H1 (cell line): ENCODE measurements at regions not wholly inside any gene's neighbourhood (a gene's known extent, or its start where the extent isn't known, plus 50 kb on each side); places are given as distances from the start of the nearest gene placed in this dataset.
A peak's percentile ranks its signal among the peaks of the same experiment; 100 is the strongest.

ENCODE experiments used
- CTCF ChIA-PET: fragments of 300-600 bp; sonication (Branson Sonifier 250); formaldehyde crosslinking; loops from one replicate; lab custom pipeline; 2021; ENCODE audit not compliant: partially characterized antibody; lab: Charles Lee
- POLR2A ChIA-PET: fragments of 300-600 bp; sonication (Branson Sonifier 250); formaldehyde crosslinking; loops from one replicate; lab custom pipeline; 2021; ENCODE audit warnings: inconsistent platforms; ENCODE audit not compliant: partially characterized antibody; lab: Charles Lee
- DNase-seq, 2 experiments: peaks; one replicate each; pipeline versions ENCODE4 v3.0.0 to v3.0.0-alpha.2; 2010 to 2022; ENCODE audit warnings: low spot score in 2 of 2, low read depth in 1 of 2, mixed read lengths in 1 of 2
- FAIRE-seq: peaks from 2 replicates; lab custom pipeline; 2011; peaks lifted over from hg19 to GRCh38; lab: Jason Lieb, UNC
- H2AFZ ChIP-seq: 2 replicates; pipeline ENCODE4 v1.8.1; 2012; ENCODE audit warnings: low read length, inconsistent platforms
- H2AK5ac ChIP-seq: 2 replicates; pipeline ENCODE4 v1.6.1; 2013; ENCODE audit warnings: low read depth, low read length
- H2BK120ac ChIP-seq: replicated peaks from 2 replicates; pipeline ENCODE3; 2013; ENCODE audit warnings: low read depth, low read length, inconsistent platforms
- H2BK12ac ChIP-seq: 2 replicates; pipeline ENCODE4 v1.6.1; 2013; ENCODE audit warnings: low read depth, low read length
- H2BK15ac ChIP-seq: 2 replicates; pipeline ENCODE4 v1.6.1; 2013; ENCODE audit warnings: low read length
- H2BK20ac ChIP-seq: 2 replicates; pipeline ENCODE4 v1.6.1; 2013; ENCODE audit warnings: low read length
- H2BK5ac ChIP-seq: 2 replicates; pipeline ENCODE4 v1.6.1; 2013; ENCODE audit warnings: low read depth, low read length
- H3K14ac ChIP-seq: 2 replicates; pipeline ENCODE4 v1.6.1; 2013; ENCODE audit warnings: inconsistent platforms; ENCODE audit not compliant: insufficient read length
- H3K18ac ChIP-seq: 2 replicates; pipeline ENCODE4 v1.6.1; 2013; ENCODE audit warnings: low read length; ENCODE audit errors: extremely low read depth
- H3K23ac ChIP-seq: 2 replicates; pipeline ENCODE4 v1.6.1; 2013; ENCODE audit warnings: inconsistent platforms; ENCODE audit not compliant: insufficient read length
- H3K23me2 ChIP-seq: 2 replicates; pipeline ENCODE4 v1.6.1; 2013; ENCODE audit warnings: low read depth, low read length
- H3K27ac ChIP-seq: 2 replicates; pipeline ENCODE4 v1.6.1; 2011; ENCODE audit warnings: low read depth, low read length, inconsistent platforms
- H3K27me3 ChIP-seq, 4 experiments: replicated peaks in 1 of 4; 1 replicate in 1 of 4; 2 replicates in 3 of 4; pipeline versions ENCODE4 v1.6.1 to v1.8.1; 2011 to 2013; ENCODE audit warnings: low read length in 3 of 4, mild to moderate bottlenecking in 3 of 4, inconsistent platforms in 2 of 4, mixed read lengths in 2 of 4, moderate library complexity in 1 of 4; ENCODE audit not compliant: control insufficient read depth in 3 of 4, insufficient read depth in 3 of 4; ENCODE audit errors: extremely low read depth in 1 of 4
- H3K36me3 ChIP-seq, 4 experiments: 2 replicates each; pipeline versions ENCODE4 v1.6.1 to v1.8.1; 2011 to 2013; ENCODE audit warnings: mild to moderate bottlenecking in 4 of 4, low read length in 3 of 4, moderate library complexity in 2 of 4, control low read depth in 1 of 4, inconsistent platforms in 1 of 4; ENCODE audit not compliant: insufficient read depth in 4 of 4, control insufficient read depth in 2 of 4
- H3K4ac ChIP-seq: replicated peaks from 2 replicates; pipeline ENCODE3; 2013; ENCODE audit warnings: low read length, low read depth, mixed read lengths, inconsistent platforms; ENCODE audit not compliant: insufficient read length
- H3K4me1 ChIP-seq, 4 experiments: replicated peaks in 1 of 4; 1 replicate in 1 of 4; 2 replicates in 3 of 4; pipeline versions ENCODE4 v1.6.1 to v1.8.1; 2011 to 2013; ENCODE audit warnings: low read length in 3 of 4, inconsistent platforms in 2 of 4, mixed read lengths in 1 of 4; ENCODE audit not compliant: insufficient read depth in 4 of 4, control insufficient read depth in 3 of 4
- H3K4me2 ChIP-seq, 2 experiments: 2 replicates each; pipeline versions ENCODE4 v1.6.1 to v1.8.1; 2011 to 2013; ENCODE audit warnings: low read depth in 2 of 2, low read length in 2 of 2, control low read depth in 1 of 2, inconsistent platforms in 1 of 2, mild to moderate bottlenecking in 1 of 2; ENCODE audit not compliant: insufficient read depth in 1 of 2
- H3K4me3 ChIP-seq, 4 experiments: fragments of 200-600, 300-600 bp in 1 of 4; sonication (generic), shearing (Covaris generic), sonication (Bioruptor Twin) in 1 of 4; 2 replicates each; pipeline versions ENCODE4 v1.5.1 to v1.8.1; 2011 to 2016; ENCODE audit warnings: low read length in 4 of 4, low read depth in 3 of 4, control low read depth in 2 of 4, inconsistent platforms in 2 of 4, mild to moderate bottlenecking in 2 of 4, mixed read lengths in 1 of 4, moderate library complexity in 1 of 4; ENCODE audit not compliant: insufficient read depth in 2 of 4; ENCODE audit errors: extremely low read depth in 1 of 4
- H3K56ac ChIP-seq: replicated peaks from 2 replicates; pipeline ENCODE3; 2013; ENCODE audit warnings: low read depth, mild to moderate bottlenecking, mixed read lengths, low read length, inconsistent platforms; ENCODE audit not compliant: insufficient read length
- H3K79me1 ChIP-seq: 2 replicates; pipeline ENCODE4 v1.6.1; 2013; ENCODE audit warnings: low read depth, low read length, control low read depth
- H3K79me2 ChIP-seq, 2 experiments: 2 replicates each; pipeline versions ENCODE4 v1.6.1 to v1.8.1; 2012 to 2013; ENCODE audit warnings: low read length in 2 of 2, mild to moderate bottlenecking in 2 of 2, inconsistent platforms in 1 of 2; ENCODE audit not compliant: insufficient read depth in 2 of 2, control insufficient read depth in 1 of 2
- H3K9ac ChIP-seq, 4 experiments: replicated peaks in 1 of 4; 1 replicate in 1 of 4; 2 replicates in 3 of 4; pipeline versions ENCODE4 v1.6.1 to v1.8.1; 2011 to 2013; ENCODE audit warnings: low read depth in 3 of 4, low read length in 3 of 4, control low read depth in 2 of 4, mild to moderate bottlenecking in 2 of 4, moderate library complexity in 2 of 4, inconsistent platforms in 1 of 4; ENCODE audit errors: extremely low read depth in 1 of 4
- H3K9me3 ChIP-seq, 2 experiments: 2 replicates each; pipeline versions ENCODE4 v1.6.1 to v1.8.1; 2012 to 2013; ENCODE audit warnings: mild to moderate bottlenecking in 2 of 2, moderate library complexity in 2 of 2, control low read depth in 1 of 2, inconsistent platforms in 1 of 2, low read depth in 1 of 2, low read length in 1 of 2, mixed read lengths in 1 of 2; ENCODE audit not compliant: insufficient read depth in 2 of 2
- H4K20me1 ChIP-seq, 2 experiments: replicated peaks in 1 of 2; 2 replicates each; pipeline versions ENCODE3 to v1.8.1; 2011 to 2013; ENCODE audit warnings: inconsistent platforms in 2 of 2, low read length in 2 of 2, mild to moderate bottlenecking in 1 of 2; ENCODE audit not compliant: insufficient read depth in 2 of 2, control insufficient read depth in 1 of 2
- H4K5ac ChIP-seq: 2 replicates; pipeline ENCODE4 v1.6.1; 2013; ENCODE audit warnings: low read length, low read depth, mixed read lengths, inconsistent platforms; ENCODE audit not compliant: insufficient read length
- H4K8ac ChIP-seq: 2 replicates; pipeline ENCODE4 v1.8.0; 2013; ENCODE audit warnings: mild to moderate bottlenecking, moderate library complexity, low read length, inconsistent platforms; ENCODE audit not compliant: insufficient read depth; ENCODE audit errors: extremely low read depth
- H4K91ac ChIP-seq: replicated peaks from 2 replicates; pipeline ENCODE3; 2013; ENCODE audit warnings: low read length, mixed read lengths, inconsistent platforms; ENCODE audit not compliant: insufficient read length
- CHD1 ChIP-seq: IDR thresholded peaks from 2 replicates; pipeline ENCODE4 v1.6.1; 2012; ENCODE audit warnings: low read depth, low read length, improper control_type of control experiment
- EP300 ChIP-seq, 2 experiments: IDR thresholded peaks; 1 replicate in 1 of 2; 2 replicates in 1 of 2; pipeline ENCODE4 v1.6.1; 2011 to 2012; ENCODE audit warnings: low read depth in 2 of 2, low read length in 2 of 2, mild to moderate bottlenecking in 2 of 2, borderline replicate concordance in 1 of 2, inconsistent platforms in 1 of 2, moderate library complexity in 1 of 2
- GABPA ChIP-seq: IDR thresholded peaks from 2 replicates; pipeline ENCODE4 v1.6.1; 2011; ENCODE audit warnings: mild to moderate bottlenecking, low read length, moderate library complexity, borderline replicate concordance; ENCODE audit not compliant: insufficient read depth
- GTF2F1 ChIP-seq: IDR thresholded peaks from 2 replicates; pipeline ENCODE4 v1.6.1; 2012; ENCODE audit warnings: low read depth, low read length, improper control_type of control experiment, borderline replicate concordance
- POLR2AphosphoS5 ChIP-seq: IDR thresholded peaks from 2 replicates; pipeline ENCODE4 v1.6.1; 2011; ENCODE audit warnings: low read depth, low read length
- POU5F1 ChIP-seq: IDR thresholded peaks from 2 replicates; pipeline ENCODE4 v1.6.1; 2011; ENCODE audit warnings: low read depth, mild to moderate bottlenecking, low read length, moderate library complexity
- SIRT6 ChIP-seq: IDR thresholded peaks from one replicate; pipeline ENCODE4 v1.7.1; 2012; ENCODE audit warnings: low read length, inconsistent platforms
- SIX5 ChIP-seq: IDR thresholded peaks from 2 replicates; pipeline ENCODE4 v1.6.1; 2011; ENCODE audit warnings: mild to moderate bottlenecking, low read depth, low read length
- SP1 ChIP-seq: IDR thresholded peaks from 2 replicates; pipeline ENCODE4 v1.6.1; 2011; ENCODE audit warnings: low read depth, low read length
- SUZ12 ChIP-seq: fragments of 200-600 bp; sonication (generic); IDR thresholded peaks from 2 replicates; pipeline ENCODE4 v1.6.1; 2012; ENCODE audit warnings: mild to moderate bottlenecking, inconsistent platforms, low read length, moderate library complexity, mixed read lengths
- TAF1 ChIP-seq: IDR thresholded peaks from 2 replicates; pipeline ENCODE4 v1.6.1; 2011; ENCODE audit warnings: mild to moderate bottlenecking, low read depth, low read length
- TBP ChIP-seq: IDR thresholded peaks from 2 replicates; pipeline ENCODE4 v1.6.1; 2011; ENCODE audit warnings: low read depth, low read length, improper control_type of control experiment
- WGBS, 2 experiments: shearing (Covaris generic) in 1 of 2; methylation state at CpG; one replicate each; pipeline versions ENCODE4 v1.1.6 to v1.1.7; 2013 to 2015; ENCODE audit warnings: low lambda C conversion rate in 2 of 2, mixed read lengths in 2 of 2, inconsistent platforms in 1 of 2, low coverage in 1 of 2, missing lambda C conversion rate in 1 of 2; ENCODE audit not compliant: insufficient replicate concordance in 2 of 2, insufficient coverage in 1 of 2, insufficient read length in 1 of 2; ENCODE audit errors: extremely low coverage in 1 of 2, missing lambda C conversion rate in 1 of 2; 5-methylcytosine and 5-hydroxymethylcytosine counted together
- TF ChIP-seq, protein P1 (sequence below), 3 experiments: IDR thresholded peaks; 1 replicate in 2 of 3; 2 replicates in 1 of 3; pipeline versions ENCODE4 v1.5.1 to v1.6.1; 2011; ENCODE audit warnings: low read length in 3 of 3, mild to moderate bottlenecking in 3 of 3, inconsistent platforms in 2 of 3, low read depth in 1 of 3, moderate library complexity in 1 of 3; ENCODE audit not compliant: insufficient read depth in 1 of 3; ENCODE audit errors: control extremely low read depth in 1 of 3

DNA sequence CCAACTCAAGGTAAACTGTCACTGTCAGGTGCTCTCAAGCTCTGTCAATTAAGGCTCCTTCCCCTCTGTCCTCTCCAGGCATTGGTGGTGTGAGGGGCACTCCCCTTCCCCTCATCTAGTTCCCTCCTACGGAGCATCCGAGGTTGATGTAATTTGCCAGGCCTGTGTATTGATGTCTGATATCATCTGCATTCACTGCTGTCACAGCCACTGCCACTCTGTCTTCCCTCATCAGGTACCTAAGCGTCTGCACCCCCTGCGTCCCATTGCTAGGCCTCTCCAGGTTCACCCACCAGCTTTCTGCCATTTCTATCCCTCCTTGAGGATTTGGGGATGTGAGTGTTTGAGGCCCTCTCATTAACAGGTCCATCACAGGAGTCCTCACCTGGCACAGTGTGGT, 50.0 kb upstream of the SYT13 start:
- Histone ChIP-seq H3K23me2 (no peaks in the 10 kb centered on the region), H3K4me1 (peaks cover 0 to 3% (median under 1%) of the 10 kb centered on the region in 4 experiments; a peak in 3 of 7 replicates), H3K79me2 (no peaks in the 10 kb centered on the region), H2AFZ (no peak overlapping the region), H4K8ac (no peak overlapping the region; the same call in 1 of the 2 replicates), H4K20me1 (no peaks in the 10 kb centered on the region), H4K5ac (no peak overlapping the region), H3K4me2 (no peak overlapping the region), H3K27me3 (no peaks in the 10 kb centered on the region; a peak in 1 of 7 replicates), H3K79me1 (no peaks in the 10 kb centered on the region), H3K9ac (no peak overlapping the region), H3K9me3 (no peaks in the 10 kb centered on the region), H3K27ac (no peak overlapping the region), H3K4me3 (no peak overlapping the region), H3K56ac (no peak overlapping the region), H3K18ac (no peak overlapping the region), H2BK5ac (no peak overlapping the region), H4K91ac (no peak overlapping the region), H3K14ac (no peak overlapping the region), H2AK5ac (no peak overlapping the region), H2BK20ac (no peak overlapping the region), H2BK120ac (no peak overlapping the region), H3K4ac (no peak overlapping the region), H2BK12ac (no peak overlapping the region), H3K36me3 (no peaks in the 10 kb centered on the region), H3K23ac (no peak overlapping the region), H2BK15ac (no peak overlapping the region)
- no peak for FAIRE-seq
- POLR2A ChIA-PET: interaction anchor here (0.7 kb wide), 1 partner anchor 18 kb away, joined by 3 read pairs; no protein-coding TSS in a partner anchor
- 85% methylated on average over 4 of the region's 4 CpGs; no CpG with 5 or more reads in 1 of the 2 experiments for WGBS, 2 experiments
- CTCF ChIA-PET: interaction anchor here (0.9 to 3.2 kb wide), 11 partner anchors 15 to 435 kb away, joined by 3 to 9 read pairs (median 4); no protein-coding TSS in a partner anchor
- peak in 1 of 2 experiments; percentile 27 for DNase-seq
- TF ChIP-seq TAF1 (no peak), SUZ12 (no peak), GABPA (no peak), TBP (no peak), SP1 (no peak), SIRT6 (no peak), GTF2F1 (no peak), CHD1 (no peak), POU5F1 (no peak), EP300 (IDR thresholded peaks at IDR 0.05; ENCODE audit: borderline replicate concordance in 1 of 2, low read depth in 2 of 2, low read length in 2 of 2) (no peak), SIX5 (no peak), POLR2AphosphoS5 (no peak)
- TF ChIP-seq, protein P1, sequence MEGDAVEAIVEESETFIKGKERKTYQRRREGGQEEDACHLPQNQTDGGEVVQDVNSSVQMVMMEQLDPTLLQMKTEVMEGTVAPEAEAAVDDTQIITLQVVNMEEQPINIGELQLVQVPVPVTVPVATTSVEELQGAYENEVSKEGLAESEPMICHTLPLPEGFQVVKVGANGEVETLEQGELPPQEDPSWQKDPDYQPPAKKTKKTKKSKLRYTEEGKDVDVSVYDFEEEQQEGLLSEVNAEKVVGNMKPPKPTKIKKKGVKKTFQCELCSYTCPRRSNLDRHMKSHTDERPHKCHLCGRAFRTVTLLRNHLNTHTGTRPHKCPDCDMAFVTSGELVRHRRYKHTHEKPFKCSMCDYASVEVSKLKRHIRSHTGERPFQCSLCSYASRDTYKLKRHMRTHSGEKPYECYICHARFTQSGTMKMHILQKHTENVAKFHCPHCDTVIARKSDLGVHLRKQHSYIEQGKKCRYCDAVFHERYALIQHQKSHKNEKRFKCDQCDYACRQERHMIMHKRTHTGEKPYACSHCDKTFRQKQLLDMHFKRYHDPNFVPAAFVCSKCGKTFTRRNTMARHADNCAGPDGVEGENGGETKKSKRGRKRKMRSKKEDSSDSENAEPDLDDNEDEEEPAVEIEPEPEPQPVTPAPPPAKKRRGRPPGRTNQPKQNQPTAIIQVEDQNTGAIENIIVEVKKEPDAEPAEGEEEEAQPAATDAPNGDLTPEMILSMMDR (IDR thresholded peaks at IDR 0.05; ENCODE audit: control extremely low read depth in 1 of 3, insufficient read depth in 1 of 3, low read depth in 1 of 3, low read length in 3 of 3): no peak
